Liver (tissue), 3 donors: ENCODE measurements at regions not wholly inside any gene's neighbourhood (a gene's known extent, or its start where the extent isn't known, plus 50 kb on each side); places are given as distances from the start of the nearest gene placed in this dataset.

Source experiments
- CTCF ChIP-seq: fragments of 150-350 bp; IDR thresholded peaks from 2 replicates; pipeline ENCODE4 v1.5.1; 2017; ENCODE audit warnings: improper control_type of control experiment, low read depth, low read length; ENCODE audit not compliant: missing input control
- TF ChIP-seq, protein P1 (sequence below): IDR thresholded peaks from 2 replicates; pipeline ENCODE4 v1.6.1; 2016; ENCODE audit warnings: antibody characterized with exemption
- donor health status: healthy.
- donor health status: healthy.

DNA sequence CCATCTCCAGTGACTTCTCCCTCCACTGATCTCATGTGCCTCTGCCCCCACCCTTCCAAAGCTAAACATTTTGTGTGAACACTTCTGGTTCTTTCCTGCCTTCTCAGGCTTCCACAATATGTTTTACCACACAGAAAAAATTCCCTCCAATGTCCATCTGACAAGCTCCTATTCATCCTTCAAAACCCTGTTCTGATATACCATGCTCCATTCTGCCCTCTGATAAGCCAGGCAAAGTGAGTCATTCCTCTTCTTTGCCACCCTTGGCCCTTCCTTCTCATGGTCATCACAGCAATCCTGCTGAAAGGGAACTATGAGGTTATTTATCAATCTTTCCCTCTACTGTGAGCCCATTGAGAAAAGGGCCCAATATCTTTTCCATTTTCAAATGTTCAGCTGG, 97.6 kb downstream of the BARX1 start:
- no peak for TF ChIP-seq CTCF
- TF ChIP-seq, protein P1, sequence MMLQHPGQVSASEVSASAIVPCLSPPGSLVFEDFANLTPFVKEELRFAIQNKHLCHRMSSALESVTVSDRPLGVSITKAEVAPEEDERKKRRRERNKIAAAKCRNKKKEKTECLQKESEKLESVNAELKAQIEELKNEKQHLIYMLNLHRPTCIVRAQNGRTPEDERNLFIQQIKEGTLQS = no peak
